DND-41 (cell line): ENCODE measurements at regions not wholly inside any gene's neighbourhood (a gene's known extent, or its start where the extent isn't known, plus 50 kb on each side); places are given as distances from the start of the nearest gene placed in this dataset.

ENCODE experiments used
- ATAC-seq: fragments of 200-7000 bp; cut with Tn5 transposase; 3 replicates; pipeline ENCODE4 v1.9.1; 2021; ENCODE audit warnings: low read depth; ENCODE audit not compliant: insufficient read depth
- DNase-seq: peaks from one replicate; pipeline ENCODE4 v3.0.0-alpha.2; 2020
- H2AFZ ChIP-seq: 2 replicates; pipeline ENCODE4 v1.6.0; 2012; ENCODE audit warnings: low read depth, low read length
- H3K27ac ChIP-seq: 2 replicates; pipeline ENCODE4 v1.5.1; 2012; ENCODE audit warnings: low read length, inconsistent platforms
- H3K27me3 ChIP-seq: fragments of 200-600 bp; sonication (generic); 2 replicates; pipeline ENCODE4 v1.6.0; 2012; ENCODE audit warnings: low read length, mild to moderate bottlenecking, inconsistent platforms; ENCODE audit not compliant: insufficient read depth, poor library complexity
- H3K36me3 ChIP-seq: 2 replicates; pipeline ENCODE4 v1.5.1; 2012; ENCODE audit warnings: low read length, inconsistent platforms; ENCODE audit not compliant: insufficient read depth
- H3K4me1 ChIP-seq: 2 replicates; pipeline ENCODE4 v1.5.1; 2012; ENCODE audit warnings: mild to moderate bottlenecking, low read length; ENCODE audit not compliant: insufficient read depth
- H3K4me2 ChIP-seq: 2 replicates; pipeline ENCODE4 v1.6.0; 2012; ENCODE audit warnings: mild to moderate bottlenecking, moderate library complexity, low read length, inconsistent platforms; ENCODE audit not compliant: insufficient read depth
- H3K4me3 ChIP-seq, 2 experiments: fragments of 200-600 bp in 1 of 2; shearing (Covaris generic) in 1 of 2; 2 replicates each; pipeline ENCODE4 v1.5.1; 2012 to 2016; ENCODE audit warnings: inconsistent platforms in 2 of 2, low read length in 2 of 2, mild to moderate bottlenecking in 2 of 2, low read depth in 1 of 2, moderate library complexity in 1 of 2
- H3K79me2 ChIP-seq: 2 replicates; pipeline ENCODE4 v1.6.0; 2012; ENCODE audit warnings: low read length, inconsistent platforms; ENCODE audit not compliant: insufficient read depth
- H3K9ac ChIP-seq: 2 replicates; pipeline ENCODE4 v1.6.0; 2012; ENCODE audit warnings: low read depth, mild to moderate bottlenecking, inconsistent platforms, low read length, moderate library complexity
- H3K9me3 ChIP-seq: 2 replicates; pipeline ENCODE4 v1.5.1; 2012; ENCODE audit warnings: low read length, moderate library complexity, mild to moderate bottlenecking, inconsistent platforms; ENCODE audit not compliant: insufficient read depth, severe bottlenecking
- H4K20me1 ChIP-seq: 2 replicates; pipeline ENCODE4 v1.6.0; 2012; ENCODE audit warnings: low read length; ENCODE audit not compliant: insufficient read depth
- CTCF ChIP-seq: IDR thresholded peaks from 2 replicates; pipeline ENCODE4 v1.5.1; 2012; ENCODE audit warnings: borderline replicate concordance, low read length, moderate library complexity, mild to moderate bottlenecking; ENCODE audit not compliant: poor library complexity, severe bottlenecking; ENCODE audit errors: extremely low read depth
- EZH2 ChIP-seq: IDR thresholded peaks from 3 replicates; pipeline ENCODE4 v1.6.1; 2012; ENCODE audit warnings: borderline replicate concordance, low read depth, mild to moderate bottlenecking, moderate library complexity, low read length, inconsistent platforms; ENCODE audit not compliant: severe bottlenecking

- H2AFZ ChIP-seq = no peak overlapping the region
Measured at GRCh38 chr1:224061436-224061835, 52.5 kb upstream of the FBXO28 start.

GRCh38 chr1:224059897-224060427 lies 53.9 kb upstream of the FBXO28 start:
- no peak overlapping the region for H3K9ac ChIP-seq
- DNase-seq = no peak

More at GRCh38 chr1:224061436-224061835, 52.5 kb upstream of the FBXO28 start:
- no peaks in the 10 kb centered on the region for H3K36me3 ChIP-seq
- no peak overlapping the region for H3K9ac ChIP-seq
- H3K4me3 ChIP-seq = no peak overlapping the region
- no peak for DNase-seq
- H3K9me3 ChIP-seq = no peaks in the 10 kb centered on the region
- no peak overlapping the region for H3K4me2 ChIP-seq
- H4K20me1 ChIP-seq = no peaks in the 10 kb centered on the region
- H3K27me3 ChIP-seq = peaks cover 6% of the 10 kb centered on the region
- TF ChIP-seq EZH2 = no peak
- no peak for TF ChIP-seq CTCF
- H3K27ac ChIP-seq = no peak overlapping the region
- no peak for ATAC-seq
- H3K79me2 ChIP-seq = no peaks in the 10 kb centered on the region
- H3K4me1 ChIP-seq = no peaks in the 10 kb centered on the region

GRCh38 chr1:224058303-224058702 lies 55.6 kb upstream of the FBXO28 start:
- Histone ChIP-seq H3K27me3 (peaks cover 6% of the 10 kb centered on the region), H3K36me3 (no peaks in the 10 kb centered on the region), H4K20me1 (no peaks in the 10 kb centered on the region), H3K9ac (no peak overlapping the region), H3K4me1 (no peaks in the 10 kb centered on the region), H3K9me3 (no peaks in the 10 kb centered on the region), H3K4me2 (no peak overlapping the region), H3K4me3 (no peak overlapping the region), H3K79me2 (no peaks in the 10 kb centered on the region), H3K27ac (no peak overlapping the region), H2AFZ (no peak overlapping the region)
- DNase-seq (no peak), ATAC-seq (no peak)
- TF ChIP-seq EZH2 (no peak), CTCF (no peak)

More at GRCh38 chr1:224059897-224060427, 53.9 kb upstream of the FBXO28 start:
- Histone ChIP-seq H2AFZ (no peak overlapping the region), H3K9me3 (no peaks in the 10 kb centered on the region), H3K4me3 (no peak overlapping the region), H3K79me2 (no peaks in the 10 kb centered on the region), H3K4me2 (no peak overlapping the region), H4K20me1 (no peaks in the 10 kb centered on the region), H3K27me3 (peaks cover 6% of the 10 kb centered on the region), H3K36me3 (no peaks in the 10 kb centered on the region), H3K27ac (no peak overlapping the region), H3K4me1 (no peaks in the 10 kb centered on the region)
- no peak for ATAC-seq
- TF ChIP-seq EZH2 (no peak), CTCF (no peak)
